ENCODE measurements at regions not wholly inside any gene's neighbourhood (a gene's known extent, or its start where the extent isn't known, plus 50 kb on each side); places are given as distances from the start of the nearest gene placed in this dataset.

DNA sequence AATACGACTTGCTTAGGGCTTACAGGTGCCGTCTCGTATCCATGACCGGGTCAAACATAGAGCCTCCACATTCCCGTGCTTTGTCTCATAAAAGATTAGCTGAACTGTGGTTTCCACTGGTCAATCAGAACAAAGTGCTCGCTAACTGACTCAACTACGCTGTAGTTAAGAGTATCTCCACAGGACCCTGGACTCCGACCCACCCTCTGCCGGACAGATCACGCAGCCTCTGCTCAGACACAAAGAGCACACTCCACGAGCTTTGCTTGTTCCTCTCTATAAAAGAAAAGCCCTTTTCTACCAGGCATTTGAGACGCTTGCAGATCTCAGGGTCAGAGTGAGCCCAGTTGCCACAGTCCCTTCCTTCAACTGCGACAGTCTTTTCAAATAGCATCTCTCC, 298.7 kb upstream of the CDH4 start:
- H3K4me3 ChIP-seq (ENCODE audit: low read depth, low read length): no peak overlapping the region
- POLR2A ChIA-PET: no interaction called here
- no peaks in the 10 kb centered on the region for H3K27me3 ChIP-seq (ENCODE audit: control insufficient read depth, insufficient read depth, low read length)
- CTCF ChIA-PET: no interaction called here
- no peak for DNase-seq (ENCODE audit: low read depth, low spot score)
- TF ChIP-seq, protein P1, sequence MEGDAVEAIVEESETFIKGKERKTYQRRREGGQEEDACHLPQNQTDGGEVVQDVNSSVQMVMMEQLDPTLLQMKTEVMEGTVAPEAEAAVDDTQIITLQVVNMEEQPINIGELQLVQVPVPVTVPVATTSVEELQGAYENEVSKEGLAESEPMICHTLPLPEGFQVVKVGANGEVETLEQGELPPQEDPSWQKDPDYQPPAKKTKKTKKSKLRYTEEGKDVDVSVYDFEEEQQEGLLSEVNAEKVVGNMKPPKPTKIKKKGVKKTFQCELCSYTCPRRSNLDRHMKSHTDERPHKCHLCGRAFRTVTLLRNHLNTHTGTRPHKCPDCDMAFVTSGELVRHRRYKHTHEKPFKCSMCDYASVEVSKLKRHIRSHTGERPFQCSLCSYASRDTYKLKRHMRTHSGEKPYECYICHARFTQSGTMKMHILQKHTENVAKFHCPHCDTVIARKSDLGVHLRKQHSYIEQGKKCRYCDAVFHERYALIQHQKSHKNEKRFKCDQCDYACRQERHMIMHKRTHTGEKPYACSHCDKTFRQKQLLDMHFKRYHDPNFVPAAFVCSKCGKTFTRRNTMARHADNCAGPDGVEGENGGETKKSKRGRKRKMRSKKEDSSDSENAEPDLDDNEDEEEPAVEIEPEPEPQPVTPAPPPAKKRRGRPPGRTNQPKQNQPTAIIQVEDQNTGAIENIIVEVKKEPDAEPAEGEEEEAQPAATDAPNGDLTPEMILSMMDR (IDR thresholded peaks at IDR 0.05; ENCODE audit: low read depth, low read length): no peak
- H3K9me3 ChIP-seq (ENCODE audit: control insufficient read depth, insufficient read depth, low read length): peaks cover 5% of the 10 kb centered on the region
- H3K27ac ChIP-seq (ENCODE audit: low read depth, low read length): no peak overlapping the region

DNA sequence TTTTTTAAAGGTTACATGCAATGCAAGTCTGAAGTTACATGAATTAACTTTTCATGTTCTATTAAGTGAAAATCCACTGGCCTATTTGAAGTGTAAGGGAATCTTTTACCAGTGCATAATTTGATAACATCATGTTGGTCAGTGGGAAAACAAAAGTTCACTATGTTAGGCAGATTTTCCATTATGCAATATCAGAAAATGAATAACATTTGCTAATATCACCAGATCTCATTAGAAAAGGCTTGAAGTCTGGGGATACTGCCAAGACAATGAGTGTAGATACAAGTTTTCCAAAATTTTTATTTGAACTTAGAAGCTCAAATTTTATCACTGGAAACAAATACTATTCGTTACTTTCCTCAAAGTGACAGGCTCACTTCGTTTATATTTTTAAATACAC, 296.4 kb upstream of the CDH4 start:
- no peaks in the 10 kb centered on the region; the same call in 1 of the 2 replicates for H3K9me3 ChIP-seq (ENCODE audit: control insufficient read depth, insufficient read depth, low read length)
- ChIA-PET POLR2A (no interaction called here), CTCF (no interaction called here)
- H3K27me3 ChIP-seq (ENCODE audit: control insufficient read depth, insufficient read depth, low read length): no peaks in the 10 kb centered on the region
- no peak overlapping the region for H3K4me3 ChIP-seq (ENCODE audit: low read depth, low read length)
- no peak overlapping the region for H3K27ac ChIP-seq (ENCODE audit: low read depth, low read length)
- TF ChIP-seq, protein P1 (IDR thresholded peaks at IDR 0.05; ENCODE audit: low read depth, low read length): no peak
- no peak for DNase-seq (ENCODE audit: low read depth, low spot score)

DNA sequence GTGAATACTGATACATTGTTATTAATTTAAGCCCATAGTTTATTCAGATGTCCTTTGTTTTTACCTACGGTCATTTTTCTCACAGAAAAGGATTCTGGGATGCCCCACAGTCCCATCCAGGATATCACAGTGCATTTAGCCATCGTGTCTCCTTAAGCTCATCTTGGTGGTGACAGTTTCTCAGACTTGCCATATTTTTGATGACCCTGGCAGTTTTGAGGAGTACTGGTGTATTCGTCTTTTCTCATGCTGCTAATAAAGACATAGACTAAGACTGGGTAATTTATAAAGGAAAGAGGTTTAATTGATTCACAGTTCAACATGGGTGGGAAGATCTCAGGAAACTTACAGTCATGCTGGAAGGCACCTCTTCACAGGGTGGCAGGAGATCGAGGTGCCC, 295.9 kb upstream of the CDH4 start:
- POLR2A ChIA-PET: no interaction called here
- CTCF ChIA-PET: no interaction called here
- no peak for DNase-seq (ENCODE audit: low read depth, low spot score)
- TF ChIP-seq, protein P1 (IDR thresholded peaks at IDR 0.05; ENCODE audit: low read depth, low read length): no peak
- Histone ChIP-seq H3K9me3 (ENCODE audit: control insufficient read depth, insufficient read depth, low read length) (no peaks in the 10 kb centered on the region; the same call in 1 of the 2 replicates), H3K4me3 (ENCODE audit: low read depth, low read length) (no peak overlapping the region), H3K27ac (ENCODE audit: low read depth, low read length) (no peak overlapping the region), H3K27me3 (ENCODE audit: control insufficient read depth, insufficient read depth, low read length) (no peaks in the 10 kb centered on the region)

DNA sequence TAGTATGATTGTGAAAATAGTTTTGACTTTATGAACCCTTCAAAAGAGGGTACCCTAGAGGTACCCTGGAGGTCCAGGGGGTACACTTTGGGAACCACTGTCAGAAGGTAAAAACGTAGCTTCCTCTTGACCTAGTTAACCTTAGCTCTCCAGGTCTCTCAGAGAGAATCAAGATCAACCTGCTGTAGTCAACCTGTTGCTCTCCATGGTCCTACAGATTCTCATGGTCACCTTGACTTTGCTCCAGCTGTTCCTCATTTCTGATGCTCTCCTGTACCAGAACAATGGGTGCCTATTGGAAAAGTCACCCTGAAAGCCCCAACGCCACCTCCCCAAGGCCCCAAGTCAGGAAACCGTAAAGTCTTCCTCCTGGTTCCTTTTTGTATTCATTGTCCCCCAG, 294.4 kb upstream of the CDH4 start:
- CTCF ChIA-PET: no interaction called here
- TF ChIP-seq, protein P1 (IDR thresholded peaks at IDR 0.05; ENCODE audit: low read depth, low read length): no peak
- H3K27me3 ChIP-seq (ENCODE audit: control insufficient read depth, insufficient read depth, low read length): no peaks in the 10 kb centered on the region
- POLR2A ChIA-PET: no interaction called here
- H3K27ac ChIP-seq (ENCODE audit: low read depth, low read length): no peak overlapping the region
- DNase-seq (ENCODE audit: low read depth, low spot score): no peak
- H3K4me3 ChIP-seq (ENCODE audit: low read depth, low read length): no peak overlapping the region
- H3K9me3 ChIP-seq (ENCODE audit: control insufficient read depth, insufficient read depth, low read length): no peaks in the 10 kb centered on the region; the same call in 1 of the 2 replicates

DNA sequence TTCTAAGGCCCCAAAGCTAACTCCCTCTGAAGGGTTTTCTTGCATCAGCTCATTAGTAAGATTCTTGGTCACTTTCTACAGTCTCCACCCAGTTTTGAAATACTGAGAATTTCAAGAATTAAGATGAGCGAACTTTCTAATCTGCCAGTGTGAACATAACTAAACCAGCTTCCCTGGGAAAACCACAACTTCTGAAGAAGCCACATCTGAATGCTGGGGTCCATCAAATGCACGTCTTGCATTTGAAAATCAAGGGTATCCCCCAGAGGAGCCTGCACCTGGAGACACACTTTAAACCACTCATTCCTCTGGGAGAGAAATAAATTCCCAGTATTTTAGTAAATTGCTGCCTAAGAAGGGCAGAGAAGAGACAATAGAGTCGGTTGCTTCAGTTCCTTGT, 292.1 kb upstream of the CDH4 start:
- Histone ChIP-seq H3K9me3 (ENCODE audit: control insufficient read depth, insufficient read depth, low read length) (no peaks in the 10 kb centered on the region; the same call in 1 of the 2 replicates), H3K4me3 (ENCODE audit: low read depth, low read length) (no peak overlapping the region), H3K27ac (ENCODE audit: low read depth, low read length) (no peak overlapping the region), H3K27me3 (ENCODE audit: control insufficient read depth, insufficient read depth, low read length) (no peaks in the 10 kb centered on the region)
- no peak for DNase-seq (ENCODE audit: low read depth, low spot score)
- TF ChIP-seq, protein P1 (IDR thresholded peaks at IDR 0.05; ENCODE audit: low read depth, low read length): no peak
- ChIA-PET CTCF (no interaction called here), POLR2A (no interaction called here)

All from AG04450 (cell line).